ENCODE measurements at regions not wholly inside any gene's neighbourhood (a gene's known extent, or its start where the extent isn't known, plus 50 kb on each side); places are given as distances from the start of the nearest gene placed in this dataset.

DNA sequence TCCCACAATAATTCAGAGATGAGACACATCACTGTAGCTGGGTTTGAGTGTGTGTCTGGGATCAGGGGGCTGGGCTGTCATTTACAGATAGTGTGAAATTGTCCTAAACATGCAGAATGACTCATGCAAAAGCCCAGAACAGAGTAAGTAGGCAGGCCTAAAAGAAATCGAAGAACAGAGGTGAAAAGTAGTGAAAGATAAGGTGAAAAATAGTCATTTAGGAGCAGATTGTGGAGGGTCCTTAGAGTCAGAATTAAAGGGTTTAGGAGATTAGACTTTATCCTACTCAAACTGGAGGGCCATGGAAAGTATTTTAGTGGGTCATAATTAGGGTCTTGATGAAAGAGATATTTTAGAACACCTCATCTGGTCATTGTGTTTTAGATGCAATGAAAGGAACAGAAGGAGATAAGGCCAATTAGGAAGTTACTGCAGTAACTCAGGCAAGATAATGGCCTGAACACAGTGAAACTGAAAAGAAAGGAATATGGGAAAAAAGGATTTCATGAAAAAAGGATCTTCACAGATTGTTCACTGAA, 58.3 kb upstream of the NEBL start:
- TF ChIP-seq, protein P1, sequence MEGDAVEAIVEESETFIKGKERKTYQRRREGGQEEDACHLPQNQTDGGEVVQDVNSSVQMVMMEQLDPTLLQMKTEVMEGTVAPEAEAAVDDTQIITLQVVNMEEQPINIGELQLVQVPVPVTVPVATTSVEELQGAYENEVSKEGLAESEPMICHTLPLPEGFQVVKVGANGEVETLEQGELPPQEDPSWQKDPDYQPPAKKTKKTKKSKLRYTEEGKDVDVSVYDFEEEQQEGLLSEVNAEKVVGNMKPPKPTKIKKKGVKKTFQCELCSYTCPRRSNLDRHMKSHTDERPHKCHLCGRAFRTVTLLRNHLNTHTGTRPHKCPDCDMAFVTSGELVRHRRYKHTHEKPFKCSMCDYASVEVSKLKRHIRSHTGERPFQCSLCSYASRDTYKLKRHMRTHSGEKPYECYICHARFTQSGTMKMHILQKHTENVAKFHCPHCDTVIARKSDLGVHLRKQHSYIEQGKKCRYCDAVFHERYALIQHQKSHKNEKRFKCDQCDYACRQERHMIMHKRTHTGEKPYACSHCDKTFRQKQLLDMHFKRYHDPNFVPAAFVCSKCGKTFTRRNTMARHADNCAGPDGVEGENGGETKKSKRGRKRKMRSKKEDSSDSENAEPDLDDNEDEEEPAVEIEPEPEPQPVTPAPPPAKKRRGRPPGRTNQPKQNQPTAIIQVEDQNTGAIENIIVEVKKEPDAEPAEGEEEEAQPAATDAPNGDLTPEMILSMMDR (conservative IDR thresholded peaks at IDR 0.05 in 1 of 2, IDR thresholded peaks at IDR 0.05 in 1 of 2; ENCODE audit: extremely low read depth in 1 of 2, insufficient read depth in 1 of 2, low read depth in 1 of 2, low read length in 2 of 2) = no peak
- no peak for TF ChIP-seq EZH2 (IDR thresholded peaks at IDR 0.05; ENCODE audit: borderline replicate concordance, low read length)

Data from mammary epithelial cell (primary cell).